ENCODE measurements at regions not wholly inside any gene's neighbourhood (a gene's known extent, or its start where the extent isn't known, plus 50 kb on each side); places are given as distances from the start of the nearest gene placed in this dataset.

GRCh38 chr1:193697115-193697762 lies 510.8 kb upstream of the B3GALT2 start:
- no peak overlapping the region for H3K27ac ChIP-seq
- no peaks in the 10 kb centered on the region for H3K36me3 ChIP-seq
- 83 to 90% methylated on average over 2 of the region's 2 CpGs for WGBS, 2 donors
- TF ChIP-seq POLR2A (IDR thresholded peaks at IDR 0.05): no peak
- TF ChIP-seq, protein P1, sequence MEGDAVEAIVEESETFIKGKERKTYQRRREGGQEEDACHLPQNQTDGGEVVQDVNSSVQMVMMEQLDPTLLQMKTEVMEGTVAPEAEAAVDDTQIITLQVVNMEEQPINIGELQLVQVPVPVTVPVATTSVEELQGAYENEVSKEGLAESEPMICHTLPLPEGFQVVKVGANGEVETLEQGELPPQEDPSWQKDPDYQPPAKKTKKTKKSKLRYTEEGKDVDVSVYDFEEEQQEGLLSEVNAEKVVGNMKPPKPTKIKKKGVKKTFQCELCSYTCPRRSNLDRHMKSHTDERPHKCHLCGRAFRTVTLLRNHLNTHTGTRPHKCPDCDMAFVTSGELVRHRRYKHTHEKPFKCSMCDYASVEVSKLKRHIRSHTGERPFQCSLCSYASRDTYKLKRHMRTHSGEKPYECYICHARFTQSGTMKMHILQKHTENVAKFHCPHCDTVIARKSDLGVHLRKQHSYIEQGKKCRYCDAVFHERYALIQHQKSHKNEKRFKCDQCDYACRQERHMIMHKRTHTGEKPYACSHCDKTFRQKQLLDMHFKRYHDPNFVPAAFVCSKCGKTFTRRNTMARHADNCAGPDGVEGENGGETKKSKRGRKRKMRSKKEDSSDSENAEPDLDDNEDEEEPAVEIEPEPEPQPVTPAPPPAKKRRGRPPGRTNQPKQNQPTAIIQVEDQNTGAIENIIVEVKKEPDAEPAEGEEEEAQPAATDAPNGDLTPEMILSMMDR (IDR thresholded peaks at IDR 0.05): no peak
- no peaks in the 10 kb centered on the region for H3K27me3 ChIP-seq
- DNase-seq: no peak
- H3K4me3 ChIP-seq (replicated peaks in 1 of 3): no peak overlapping the region
- H3K4me1 ChIP-seq: no peaks in the 10 kb centered on the region
- H3K9me3 ChIP-seq: no peaks in the 10 kb centered on the region
- intact Hi-C loops (cut with DNase I): no loop called here

DNA sequence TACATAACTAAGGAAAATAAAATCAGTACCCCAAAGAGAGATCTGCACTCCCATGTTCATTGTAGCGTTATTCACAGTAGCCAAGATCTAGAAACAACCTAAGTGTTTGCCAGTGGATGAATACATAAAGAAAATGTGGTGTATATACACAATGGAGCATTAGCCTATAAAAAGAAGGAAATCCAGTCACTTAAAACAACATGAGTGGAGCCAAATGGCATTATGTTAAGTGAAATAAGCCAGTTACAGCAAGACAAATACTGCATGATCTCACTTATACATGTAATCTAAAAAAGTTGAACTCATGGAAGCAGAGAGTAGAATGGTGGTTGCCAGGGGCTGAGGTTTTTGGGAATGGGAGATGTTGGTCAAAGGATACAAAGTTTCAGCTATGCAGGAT lies 508.3 kb upstream of the B3GALT2 start:
- H3K4me1 ChIP-seq: no peaks in the 10 kb centered on the region
- H3K27ac ChIP-seq: no peak overlapping the region
- no peaks in the 10 kb centered on the region for H3K27me3 ChIP-seq
- TF ChIP-seq POLR2A (IDR thresholded peaks at IDR 0.05): no peak
- TF ChIP-seq, protein P1 (IDR thresholded peaks at IDR 0.05): no peak
- H3K9me3 ChIP-seq: no peaks in the 10 kb centered on the region
- DNase-seq: no peak
- no peaks in the 10 kb centered on the region for H3K36me3 ChIP-seq
- H3K4me3 ChIP-seq (replicated peaks in 1 of 3): no peak overlapping the region
- intact Hi-C loops (cut with DNase I): no loop called here
- WGBS, 2 donors: 68 to 83% methylated on average over 1 of the region's 1 CpG

GRCh38 chr1:193685986-193686385 lies 499.6 kb upstream of the B3GALT2 start:
- H3K27ac ChIP-seq: no peak overlapping the region
- TF ChIP-seq POLR2A (IDR thresholded peaks at IDR 0.05): no peak
- TF ChIP-seq, protein P1 (IDR thresholded peaks at IDR 0.05): no peak
- H3K9me3 ChIP-seq: no peaks in the 10 kb centered on the region
- DNase-seq: no peak
- H3K27me3 ChIP-seq: no peaks in the 10 kb centered on the region
- H3K4me1 ChIP-seq: peaks cover 0 to 1% of the 10 kb centered on the region in 2 donors
- H3K4me3 ChIP-seq (replicated peaks in 1 of 3): no peak overlapping the region
- H3K36me3 ChIP-seq: no peaks in the 10 kb centered on the region
- intact Hi-C loops (cut with DNase I): no loop called here
- WGBS, 2 donors: 88 to 95% methylated on average over 2 of the region's 2 CpGs

DNA sequence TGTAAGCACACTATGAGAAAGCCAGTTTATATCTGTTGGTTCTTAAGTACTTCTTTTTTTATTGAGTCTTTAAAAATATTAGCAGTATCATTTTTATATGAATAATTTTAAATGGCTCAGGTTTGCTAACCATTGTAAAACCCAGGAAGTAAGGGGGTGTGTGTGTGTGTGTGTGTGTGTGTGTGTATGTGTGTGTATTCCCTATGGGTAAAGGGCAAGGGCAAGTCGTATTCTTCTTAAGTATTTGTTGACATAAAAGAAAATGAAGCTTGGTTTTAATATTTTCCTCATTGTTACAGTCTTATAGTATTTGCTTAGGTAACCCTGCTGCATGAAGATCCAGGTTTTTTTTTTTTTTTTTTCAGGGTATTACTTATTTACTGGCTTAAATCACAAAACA lies 495.0 kb upstream of the B3GALT2 start:
- intact Hi-C loops (cut with DNase I): no loop called here
- TF ChIP-seq, protein P1 (IDR thresholded peaks at IDR 0.05): no peak
- no peak for TF ChIP-seq POLR2A (IDR thresholded peaks at IDR 0.05)
- no peak overlapping the region for H3K4me3 ChIP-seq (replicated peaks in 1 of 3)
- DNase-seq: no peak
- H3K27me3 ChIP-seq: no peaks in the 10 kb centered on the region
- 68 to 69% methylated on average over 1 of the region's 1 CpG for WGBS, 2 donors
- H3K9me3 ChIP-seq: no peaks in the 10 kb centered on the region
- peaks cover 7 to 18% of the 10 kb centered on the region in 2 donors for H3K4me1 ChIP-seq
- no peaks in the 10 kb centered on the region for H3K36me3 ChIP-seq
- H3K27ac ChIP-seq: no peak overlapping the region

DNA sequence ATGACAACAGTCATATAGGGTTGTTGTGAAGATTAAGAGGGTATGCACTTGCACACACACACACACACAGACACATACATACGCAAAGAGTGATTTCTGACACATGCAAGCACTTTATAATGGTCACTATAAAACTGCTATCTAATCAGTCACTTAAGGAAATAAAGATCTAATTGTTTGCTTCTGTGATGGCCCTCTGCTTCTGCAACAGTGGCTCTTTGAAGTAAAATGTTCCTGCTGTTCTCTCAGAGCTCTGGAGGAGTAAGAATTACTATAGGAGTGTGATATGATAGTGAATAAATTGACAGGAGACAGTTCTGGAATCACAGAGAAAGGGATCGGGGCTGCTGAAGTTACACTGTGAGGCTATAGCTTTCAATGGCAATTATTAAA lies 494.5 kb upstream of the B3GALT2 start:
- Histone ChIP-seq H3K9me3 (no peaks in the 10 kb centered on the region), H3K4me1 (peaks cover 7 to 18% of the 10 kb centered on the region in 2 donors), H3K4me3 (replicated peaks in 1 of 3) (no peak overlapping the region), H3K27me3 (no peaks in the 10 kb centered on the region), H3K27ac (no peak overlapping the region), H3K36me3 (no peaks in the 10 kb centered on the region)
- intact Hi-C loops (cut with DNase I): no loop called here
- no peak for DNase-seq
- 0 to 92% methylated on average over 2 of the region's 2 CpGs for WGBS, 2 donors
- TF ChIP-seq POLR2A (IDR thresholded peaks at IDR 0.05): no peak
- TF ChIP-seq, protein P1 (IDR thresholded peaks at IDR 0.05): no peak

All from thyroid gland (tissue), 4 donors.